AG04450 (cell line): ENCODE measurements at regions not wholly inside any gene's neighbourhood (a gene's known extent, or its start where the extent isn't known, plus 50 kb on each side); places are given as distances from the start of the nearest gene placed in this dataset.
"Not testable (repeated sequence)": the region's sequence is repeated elsewhere in the genome, so short reads cannot be mapped to it uniquely, and the experiment has no call there.

Source experiments
- CTCF ChIA-PET: fragments of 300-600, 350-600 bp; formaldehyde crosslinking; extraction: SDS; loops from one replicate; lab custom pipeline; 2022; ENCODE audit warnings: antibody characterized with exemption, inconsistent platforms; lab: Charles Lee
- POLR2A ChIA-PET: fragments of 350-600 bp; formaldehyde crosslinking; extraction: SDS; loops from one replicate; lab custom pipeline; 2021; ENCODE audit warnings: antibody characterized with exemption, inconsistent platforms; lab: Yijun Ruan, JAX
- DNase-seq: peaks from one replicate; pipeline ENCODE4 v3.0.0-alpha.2; 2011; ENCODE audit warnings: low read depth, low spot score
- H3K27ac ChIP-seq: one replicate; pipeline ENCODE4 v1.5.1; 2012; ENCODE audit warnings: low read depth, low read length, control low read depth
- H3K27me3 ChIP-seq: one replicate; pipeline ENCODE4 v1.6.0; 2012; ENCODE audit warnings: low read length; ENCODE audit not compliant: control insufficient read depth, insufficient read depth
- H3K4me3 ChIP-seq: 2 replicates; pipeline ENCODE4 v1.5.1; 2011; ENCODE audit warnings: mild to moderate bottlenecking, low read depth, low read length, control low read depth
- H3K9me3 ChIP-seq: 2 replicates; pipeline ENCODE4 v1.5.1; 2012; ENCODE audit warnings: low read length; ENCODE audit not compliant: control insufficient read depth, insufficient read depth
- TF ChIP-seq, protein P1 (sequence below): IDR thresholded peaks from 2 replicates; pipeline ENCODE4 v1.5.1; 2011; ENCODE audit warnings: low read depth, low read length, control low read depth, inconsistent platforms

DNA sequence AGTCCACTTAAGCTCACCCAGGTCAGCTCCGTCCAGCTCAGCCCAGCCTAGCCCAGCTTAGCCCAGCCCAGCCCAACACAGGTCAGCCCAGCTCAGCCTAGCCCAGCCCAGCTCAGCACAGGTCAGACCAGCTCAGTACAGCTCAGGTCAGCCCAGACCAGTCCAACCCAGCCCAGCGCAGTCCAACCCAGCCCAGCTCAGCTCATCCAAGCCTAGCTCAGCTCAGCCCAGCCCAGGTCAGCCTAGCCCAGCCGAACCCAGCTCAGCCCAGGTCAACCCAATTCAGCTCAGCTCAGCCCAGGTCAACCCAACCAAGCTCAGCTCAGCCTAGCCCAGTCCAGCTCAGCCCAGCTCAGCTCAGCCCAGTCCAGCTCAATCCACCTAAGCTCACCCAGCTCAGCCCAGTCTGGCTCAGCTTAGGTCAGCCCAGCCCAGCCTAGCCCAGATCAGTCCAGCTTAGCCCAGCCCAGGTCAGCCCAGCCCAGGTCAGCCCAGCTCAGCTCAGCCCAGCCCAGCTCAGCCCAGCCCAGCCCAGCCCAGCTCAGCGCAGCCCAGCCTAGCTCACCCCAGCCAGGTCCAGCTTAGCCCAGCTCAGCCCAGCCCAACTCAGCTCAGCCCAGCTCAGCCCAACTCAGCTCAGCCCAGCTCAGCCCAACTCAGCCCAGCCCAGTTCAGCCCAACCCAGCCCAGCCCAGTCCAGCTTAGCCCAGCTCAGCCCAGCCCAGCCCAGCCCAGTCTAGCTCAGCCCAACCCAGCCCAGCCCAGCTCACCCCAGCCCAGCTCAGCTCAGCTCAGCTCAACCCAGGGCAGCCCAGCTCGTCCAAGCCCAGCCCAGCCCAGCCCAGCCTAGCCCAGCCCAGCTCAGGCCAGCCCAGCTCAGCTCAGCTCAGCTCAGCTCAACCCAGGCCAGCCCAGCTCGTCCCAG lies 184.0 kb downstream of the TMEM121 start:
- Histone ChIP-seq H3K27me3 (no peaks in the 10 kb centered on the region), H3K27ac (no peak overlapping the region), H3K9me3 (peaks cover 86% of the 10 kb centered on the region), H3K4me3 (no peak overlapping the region)
- TF ChIP-seq, protein P1, sequence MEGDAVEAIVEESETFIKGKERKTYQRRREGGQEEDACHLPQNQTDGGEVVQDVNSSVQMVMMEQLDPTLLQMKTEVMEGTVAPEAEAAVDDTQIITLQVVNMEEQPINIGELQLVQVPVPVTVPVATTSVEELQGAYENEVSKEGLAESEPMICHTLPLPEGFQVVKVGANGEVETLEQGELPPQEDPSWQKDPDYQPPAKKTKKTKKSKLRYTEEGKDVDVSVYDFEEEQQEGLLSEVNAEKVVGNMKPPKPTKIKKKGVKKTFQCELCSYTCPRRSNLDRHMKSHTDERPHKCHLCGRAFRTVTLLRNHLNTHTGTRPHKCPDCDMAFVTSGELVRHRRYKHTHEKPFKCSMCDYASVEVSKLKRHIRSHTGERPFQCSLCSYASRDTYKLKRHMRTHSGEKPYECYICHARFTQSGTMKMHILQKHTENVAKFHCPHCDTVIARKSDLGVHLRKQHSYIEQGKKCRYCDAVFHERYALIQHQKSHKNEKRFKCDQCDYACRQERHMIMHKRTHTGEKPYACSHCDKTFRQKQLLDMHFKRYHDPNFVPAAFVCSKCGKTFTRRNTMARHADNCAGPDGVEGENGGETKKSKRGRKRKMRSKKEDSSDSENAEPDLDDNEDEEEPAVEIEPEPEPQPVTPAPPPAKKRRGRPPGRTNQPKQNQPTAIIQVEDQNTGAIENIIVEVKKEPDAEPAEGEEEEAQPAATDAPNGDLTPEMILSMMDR, result no peak
- CTCF ChIA-PET, result no interaction called here
- POLR2A ChIA-PET, result no interaction called here
- DNase-seq, result no peak

DNA sequence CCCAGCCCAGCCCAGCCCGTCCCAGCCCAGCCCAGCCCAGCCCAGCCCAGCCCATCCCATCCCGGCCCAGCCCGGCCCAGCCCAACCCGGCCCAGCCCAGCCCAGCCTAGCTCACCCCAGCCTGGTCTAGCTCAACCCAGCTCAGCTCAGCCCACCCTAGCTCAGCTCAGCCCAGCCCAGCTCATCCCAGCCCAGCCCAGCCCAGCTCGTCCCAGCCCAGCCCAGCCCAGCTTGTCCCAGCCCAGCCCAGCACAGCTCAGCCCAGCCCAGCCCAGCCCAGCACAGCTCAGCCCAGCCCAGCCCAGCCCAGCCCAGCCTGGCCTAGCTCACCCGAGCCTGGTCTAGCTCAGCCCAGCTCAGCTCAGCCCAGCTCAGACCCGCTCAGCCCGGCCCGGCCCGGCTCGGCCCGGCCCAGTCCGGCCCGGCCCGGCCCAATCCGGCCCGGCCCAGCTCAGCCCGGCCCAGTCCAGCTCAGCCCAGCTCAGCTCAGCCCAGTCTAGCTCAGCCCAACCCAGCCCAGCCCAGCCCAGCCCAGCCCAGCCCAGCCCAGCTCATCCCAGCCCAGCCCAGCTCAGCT lies 184.7 kb downstream of the TMEM121 start:
- ChIA-PET CTCF (no interaction called here), POLR2A (no interaction called here)
- TF ChIP-seq, protein P1, result no peak
- DNase-seq, result no peak
- no peak overlapping the region for H3K4me3 ChIP-seq
- no peak overlapping the region for H3K27ac ChIP-seq
- H3K9me3 ChIP-seq, result peaks cover 79% of the 10 kb centered on the region
- no peaks in the 10 kb centered on the region for H3K27me3 ChIP-seq

DNA sequence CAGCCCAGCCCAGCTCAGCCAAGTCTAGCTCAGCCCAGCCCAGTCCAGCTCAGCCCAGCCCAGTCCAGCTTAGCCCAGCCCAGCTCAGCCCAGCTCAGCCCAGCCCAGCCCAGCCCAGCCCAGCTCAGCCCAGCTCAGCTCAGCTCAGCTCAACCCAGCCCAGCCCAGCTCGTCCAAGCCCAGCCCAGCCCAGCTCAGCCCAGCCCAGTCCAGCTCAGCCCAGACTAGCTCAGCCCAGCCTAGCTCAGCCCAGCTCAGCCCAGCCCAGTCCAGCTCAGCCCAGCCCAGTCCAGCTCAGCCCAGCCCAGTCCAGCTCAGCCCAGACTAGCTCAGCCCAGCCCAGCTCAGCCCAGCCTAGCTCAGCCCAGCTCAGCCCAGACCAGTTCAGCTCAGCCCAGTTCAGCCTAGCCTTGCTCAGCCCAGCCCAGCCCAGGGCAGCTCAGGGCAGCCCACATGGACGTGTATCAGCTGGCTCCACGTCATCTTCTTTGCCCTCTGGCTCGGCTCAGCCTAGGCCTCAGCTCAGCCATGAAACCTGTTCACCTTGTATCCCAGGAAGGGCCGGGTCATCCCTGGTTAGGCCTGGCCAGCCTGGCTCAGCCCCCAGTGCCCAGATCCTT lies 185.6 kb downstream of the TMEM121 start:
- TF ChIP-seq, protein P1, result no peak
- ChIA-PET CTCF (no interaction called here), POLR2A (no interaction called here)
- Histone ChIP-seq H3K4me3 (no peak overlapping the region), H3K9me3 (peaks cover 73% of the 10 kb centered on the region), H3K27me3 (no peaks in the 10 kb centered on the region), H3K27ac (no peak overlapping the region)
- no peak for DNase-seq

DNA sequence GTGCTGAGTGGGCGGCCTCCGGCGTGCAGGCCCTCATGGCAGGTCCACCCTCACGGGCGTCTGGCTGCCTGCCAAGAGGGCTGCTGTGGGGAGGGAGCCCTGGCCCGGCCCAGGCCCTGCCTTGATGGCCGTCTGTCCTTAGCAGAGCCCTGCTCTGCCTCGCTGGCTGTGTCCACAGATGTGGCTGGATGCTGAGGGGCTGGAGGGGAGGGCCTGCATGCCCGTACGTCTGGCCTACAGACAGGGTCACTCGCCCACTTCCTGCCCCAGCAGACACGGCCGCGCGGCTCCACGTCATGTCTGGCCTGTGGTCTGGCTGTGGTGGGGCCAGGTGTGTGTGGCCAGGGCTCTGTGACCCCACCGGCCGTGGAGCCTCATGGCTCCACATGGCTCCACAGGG lies 186.3 kb downstream of the TMEM121 start:
- POLR2A ChIA-PET, H3K27me3 ChIP-seq, DNase-seq, H3K27ac ChIP-seq, CTCF ChIA-PET, H3K4me3 ChIP-seq: not testable (repeated sequence)
- H3K9me3 ChIP-seq, result peaks cover 72% of the 10 kb centered on the region

DNA sequence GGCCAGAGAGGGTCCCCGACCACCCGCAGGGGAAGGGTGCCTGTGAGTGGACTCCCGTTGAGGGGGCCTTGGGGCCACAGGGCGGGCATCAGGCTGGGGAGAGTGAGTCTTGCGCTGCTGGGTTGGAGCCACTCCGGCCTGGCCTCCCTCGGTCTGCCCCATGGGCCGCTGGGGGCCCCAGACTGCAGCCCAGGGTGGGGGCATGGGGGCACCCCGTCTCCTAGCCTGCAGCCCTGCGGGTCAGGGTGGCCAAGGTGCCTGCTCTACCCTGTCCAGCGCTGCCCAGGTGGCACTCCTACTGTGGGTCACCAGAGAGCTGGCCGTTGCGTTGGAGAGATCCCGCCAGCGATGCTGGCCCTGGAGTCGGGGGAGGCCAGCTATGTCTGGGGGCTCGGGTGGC lies 186.8 kb downstream of the TMEM121 start:
- H3K27ac ChIP-seq, H3K4me3 ChIP-seq, POLR2A ChIA-PET, H3K27me3 ChIP-seq, DNase-seq, CTCF ChIA-PET: not testable (repeated sequence)
- peaks cover 68% of the 10 kb centered on the region for H3K9me3 ChIP-seq

DNA sequence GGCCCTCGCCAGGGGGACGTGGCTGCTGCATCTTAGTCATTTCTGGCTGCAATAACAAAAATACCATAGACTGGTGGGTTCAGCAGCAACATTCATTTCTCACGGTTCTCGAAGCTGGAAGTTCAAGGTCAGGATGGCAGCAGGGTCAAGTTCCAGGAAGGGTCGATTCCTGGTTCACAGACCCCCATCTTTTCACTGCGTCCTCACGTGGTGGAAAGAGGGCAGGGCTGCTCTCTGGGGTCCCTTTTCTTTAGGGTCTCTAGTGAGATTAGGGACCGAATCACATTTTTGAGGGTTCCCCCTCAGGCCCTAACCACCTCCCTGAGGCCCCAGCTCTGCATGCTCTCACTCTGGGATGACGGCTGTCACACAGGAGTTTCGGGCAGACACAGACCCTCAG lies 187.5 kb downstream of the TMEM121 start:
- POLR2A ChIA-PET, DNase-seq, H3K4me3 ChIP-seq, H3K27ac ChIP-seq, CTCF ChIA-PET, H3K27me3 ChIP-seq: not testable (repeated sequence)
- peaks cover 61% of the 10 kb centered on the region for H3K9me3 ChIP-seq

DNA sequence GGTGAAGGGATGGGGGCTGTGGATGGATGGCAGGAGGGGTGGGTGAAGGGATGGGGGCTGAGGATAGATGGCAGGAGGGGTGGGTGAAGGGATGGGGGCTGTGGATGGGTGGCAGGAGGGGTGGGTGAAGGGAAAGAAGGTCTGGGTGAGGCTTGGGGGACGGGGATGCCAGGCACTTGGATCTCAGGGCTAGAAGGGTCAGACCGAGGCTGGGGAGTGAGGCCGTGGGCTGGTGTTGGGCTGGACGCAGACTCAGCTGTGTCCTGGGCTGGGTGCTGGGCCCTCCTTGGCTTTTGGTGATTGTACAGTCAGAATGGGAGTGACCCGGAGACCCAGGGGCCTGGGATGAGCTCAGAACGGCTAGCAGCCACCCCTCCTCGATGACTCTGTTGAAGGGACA lies 192.4 kb downstream of the TMEM121 start:
- POLR2A ChIA-PET, result not testable (repeated sequence)

DNA sequence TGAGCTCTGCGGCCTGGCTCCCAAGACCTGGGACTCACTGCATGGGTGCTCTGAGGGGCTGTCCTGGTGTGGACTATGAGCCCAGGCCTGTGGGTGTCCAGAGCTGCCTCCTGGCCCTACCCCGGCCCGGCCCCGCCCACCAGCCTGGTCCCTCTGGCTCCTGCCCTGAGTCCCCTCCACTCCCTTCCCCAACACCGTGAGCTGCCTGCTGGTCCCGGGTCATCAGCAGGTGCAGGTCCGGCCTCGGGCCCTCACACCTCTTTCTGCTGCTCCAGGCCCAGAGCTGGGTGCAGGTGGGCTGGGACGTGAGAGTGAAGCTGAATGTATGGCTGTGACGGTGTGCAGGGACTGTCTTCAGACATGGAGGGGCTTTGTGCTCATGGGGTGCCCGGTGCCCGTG lies 193.7 kb downstream of the TMEM121 start:
- POLR2A ChIA-PET, DNase-seq, CTCF ChIA-PET: not testable (repeated sequence)

More for the DNA sequence above, 192.4 kb downstream of the TMEM121 start:
- H3K27ac ChIP-seq, CTCF ChIA-PET, DNase-seq, H3K4me3 ChIP-seq, H3K27me3 ChIP-seq: not testable (repeated sequence)
- peaks cover 49% of the 10 kb centered on the region for H3K9me3 ChIP-seq

More for the DNA sequence above, 193.7 kb downstream of the TMEM121 start:
- H3K27ac ChIP-seq, H3K4me3 ChIP-seq, H3K27me3 ChIP-seq: not testable (repeated sequence)
- peaks cover 50% of the 10 kb centered on the region for H3K9me3 ChIP-seq
